Mammary epithelial cell (primary cell): ENCODE measurements at regions not wholly inside any gene's neighbourhood (a gene's known extent, or its start where the extent isn't known, plus 50 kb on each side); places are given as distances from the start of the nearest gene placed in this dataset.

Experiments used
- EZH2 ChIP-seq: IDR thresholded peaks from 2 replicates; pipeline ENCODE4 v1.6.1; 2012; ENCODE audit warnings: low read length, inconsistent platforms, borderline replicate concordance
- TF ChIP-seq, protein P1 (sequence below), 2 donors: IDR thresholded peaks in 1 of 2; conservative IDR thresholded peaks in 1 of 2; 2 replicates each; pipeline ENCODE4 v1.5.1; 2011 to 2012; ENCODE audit warnings: inconsistent platforms in 2 of 2, low read length in 2 of 2, mild to moderate bottlenecking in 2 of 2, control low read depth in 1 of 2, low read depth in 1 of 2; ENCODE audit not compliant: insufficient read depth in 1 of 2; ENCODE audit errors: extremely low read depth in 1 of 2

- TF ChIP-seq, protein P1, sequence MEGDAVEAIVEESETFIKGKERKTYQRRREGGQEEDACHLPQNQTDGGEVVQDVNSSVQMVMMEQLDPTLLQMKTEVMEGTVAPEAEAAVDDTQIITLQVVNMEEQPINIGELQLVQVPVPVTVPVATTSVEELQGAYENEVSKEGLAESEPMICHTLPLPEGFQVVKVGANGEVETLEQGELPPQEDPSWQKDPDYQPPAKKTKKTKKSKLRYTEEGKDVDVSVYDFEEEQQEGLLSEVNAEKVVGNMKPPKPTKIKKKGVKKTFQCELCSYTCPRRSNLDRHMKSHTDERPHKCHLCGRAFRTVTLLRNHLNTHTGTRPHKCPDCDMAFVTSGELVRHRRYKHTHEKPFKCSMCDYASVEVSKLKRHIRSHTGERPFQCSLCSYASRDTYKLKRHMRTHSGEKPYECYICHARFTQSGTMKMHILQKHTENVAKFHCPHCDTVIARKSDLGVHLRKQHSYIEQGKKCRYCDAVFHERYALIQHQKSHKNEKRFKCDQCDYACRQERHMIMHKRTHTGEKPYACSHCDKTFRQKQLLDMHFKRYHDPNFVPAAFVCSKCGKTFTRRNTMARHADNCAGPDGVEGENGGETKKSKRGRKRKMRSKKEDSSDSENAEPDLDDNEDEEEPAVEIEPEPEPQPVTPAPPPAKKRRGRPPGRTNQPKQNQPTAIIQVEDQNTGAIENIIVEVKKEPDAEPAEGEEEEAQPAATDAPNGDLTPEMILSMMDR (conservative IDR thresholded peaks at IDR 0.05 in 1 of 2, IDR thresholded peaks at IDR 0.05 in 1 of 2; ENCODE audit: extremely low read depth in 1 of 2, insufficient read depth in 1 of 2, low read depth in 1 of 2, low read length in 2 of 2) = no peak
- TF ChIP-seq EZH2 = no peak
Observed at GRCh38 chr3:10560060-10560861, 54.9 kb upstream of the ATP2B2 start.
